HG03342 (cell line): ENCODE measurements at regions not wholly inside any gene's neighbourhood (a gene's known extent, or its start where the extent isn't known, plus 50 kb on each side); places are given as distances from the start of the nearest gene placed in this dataset.

ENCODE experiments used
- ATAC-seq: cut with Tn5 transposase; IDR thresholded peaks from one replicate; pipeline ENCODE4 v1.9.1; 2021; ENCODE audit warnings: mild to moderate bottlenecking, moderate library complexity; ENCODE audit not compliant: unreplicated experiment

GRCh38 chr18:44186001-44186400 lies 494.7 kb upstream of the SETBP1 start:
- no peak for ATAC-seq

- ATAC-seq: no peak
Observed at GRCh38 chr18:44187090-44187489, 493.6 kb upstream of the SETBP1 start.

GRCh38 chr18:44195394-44196140 lies 485.1 kb upstream of the SETBP1 start:
- ATAC-seq: no peak

DNA sequence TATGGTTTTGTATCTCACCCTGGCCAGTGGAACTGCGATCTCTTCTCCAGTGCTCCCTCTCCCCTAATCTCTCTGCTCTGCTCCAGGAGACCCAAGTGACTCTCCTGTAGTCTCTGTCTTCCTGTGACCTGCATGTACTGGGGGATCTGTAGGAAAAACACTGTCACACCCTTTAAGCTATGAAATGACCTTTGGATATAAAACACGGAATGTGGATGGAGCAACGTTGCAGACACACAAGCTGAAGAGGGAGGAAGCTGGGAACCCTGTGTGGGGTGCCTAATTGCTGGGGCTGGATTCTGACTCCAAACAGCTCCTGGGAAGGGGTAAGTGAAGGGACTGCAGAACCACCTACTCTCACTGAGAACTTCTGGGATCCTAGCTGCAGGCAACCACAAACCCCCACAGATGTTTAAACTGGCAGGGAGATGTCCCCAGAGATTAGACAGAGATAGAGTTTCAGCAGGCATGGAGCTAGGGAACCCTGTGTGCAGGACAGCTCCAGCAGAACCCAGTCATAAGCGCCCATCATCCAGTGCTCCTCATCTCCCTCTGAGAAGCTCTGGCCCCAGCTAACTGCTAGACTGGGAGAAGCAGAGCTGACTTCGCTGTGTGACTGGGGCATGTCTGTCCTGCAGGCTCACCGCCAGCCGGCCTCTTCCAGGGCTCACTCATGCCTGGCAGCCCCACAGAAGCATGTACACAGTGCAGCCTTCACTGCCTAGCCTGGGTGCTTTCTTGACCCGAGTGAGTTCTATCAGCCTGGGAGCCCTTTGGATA lies 482.7 kb upstream of the SETBP1 start:
- ATAC-seq: no peak

DNA sequence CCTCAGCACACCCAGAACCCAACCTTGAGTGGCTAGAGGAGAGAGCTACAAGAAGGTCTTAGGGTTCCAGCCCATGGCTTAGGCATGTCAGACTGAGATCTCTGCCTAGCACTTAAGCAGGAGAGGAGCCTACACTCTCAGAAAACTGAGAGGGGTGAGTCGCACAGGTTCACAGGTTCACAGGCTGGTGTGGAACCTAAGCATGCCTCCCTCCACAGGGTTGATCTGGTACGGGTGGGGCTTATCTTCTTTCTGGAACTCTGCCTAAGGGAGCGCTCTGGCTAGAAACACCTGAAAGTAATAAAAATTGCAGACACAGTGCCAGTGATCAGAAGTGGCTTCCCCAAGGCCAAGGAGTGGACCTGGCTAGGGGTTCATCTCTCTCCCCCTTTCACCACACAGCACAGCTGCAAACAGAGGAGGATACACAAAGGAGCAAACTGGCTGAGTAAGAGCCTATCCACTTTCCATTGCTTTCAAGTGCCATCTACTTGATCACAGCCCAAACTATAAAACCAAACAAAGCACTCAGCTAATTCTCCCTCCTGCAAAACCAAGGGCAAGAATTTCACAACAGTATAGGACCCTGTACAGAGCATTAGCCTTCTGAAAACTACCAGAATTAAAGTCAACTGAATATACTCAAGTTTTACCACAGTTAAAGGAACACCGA lies 481.9 kb upstream of the SETBP1 start:
- no peak for ATAC-seq

DNA sequence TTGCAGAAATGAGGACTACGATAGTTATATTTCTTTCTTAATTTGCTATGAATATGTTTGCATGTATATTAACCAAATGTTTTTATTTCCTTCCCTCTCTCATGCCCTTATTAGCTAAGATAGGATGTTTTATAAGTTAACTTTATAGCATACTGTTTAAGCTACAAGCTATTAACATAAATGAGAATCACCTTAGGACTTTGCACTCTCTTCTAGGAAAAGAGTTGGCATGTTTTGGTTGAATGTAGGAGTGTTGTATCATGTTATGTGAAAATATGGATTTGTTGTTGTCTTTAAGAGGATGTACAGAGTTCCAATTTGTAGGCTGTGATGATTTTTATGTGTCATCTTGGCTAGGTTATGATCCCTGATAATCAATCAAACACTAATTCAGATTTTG lies 467.4 kb upstream of the SETBP1 start:
- ATAC-seq: no peak

GRCh38 chr18:44214396-44214795 lies 466.3 kb upstream of the SETBP1 start:
- no peak for ATAC-seq

GRCh38 chr18:44216169-44216568 lies 464.5 kb upstream of the SETBP1 start:
- ATAC-seq: no peak

DNA sequence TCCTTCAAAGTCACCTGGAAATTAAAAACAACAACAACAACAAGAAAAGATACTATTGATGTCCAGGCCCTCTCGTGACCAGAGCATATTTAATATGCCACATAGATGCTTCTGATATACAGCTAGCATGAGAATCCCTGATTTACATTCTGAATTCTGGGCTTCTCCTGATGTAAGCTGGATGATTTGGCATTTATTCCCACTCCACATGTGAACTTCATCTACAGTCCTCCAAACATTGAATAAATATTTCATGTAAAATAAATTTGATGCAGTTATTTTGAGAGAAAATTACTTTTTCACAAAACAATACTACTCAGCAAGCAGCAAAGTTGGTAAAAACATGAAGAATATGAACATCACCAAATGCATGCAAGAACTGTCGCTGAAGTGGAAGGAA lies 453.2 kb upstream of the SETBP1 start:
- no peak for ATAC-seq

DNA sequence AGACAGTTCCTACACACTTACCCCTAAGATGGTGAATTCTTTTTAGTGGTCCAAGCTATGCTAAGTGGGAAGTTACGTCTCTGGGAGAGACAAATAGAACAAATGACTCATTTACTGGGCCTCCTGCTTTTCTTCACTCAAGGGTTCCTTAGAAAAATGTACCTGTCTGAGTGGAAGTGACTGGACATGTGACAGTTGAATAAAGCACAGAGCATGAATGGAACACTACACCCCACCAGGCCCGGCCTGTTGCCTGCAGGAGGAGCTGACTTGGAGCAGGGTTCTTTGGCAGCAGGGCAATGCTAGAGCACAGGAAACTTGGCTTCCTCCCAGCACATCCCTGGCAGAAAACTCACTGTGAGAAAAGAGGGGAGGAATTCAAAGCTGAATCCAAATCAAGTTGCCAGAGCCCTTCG lies 451.0 kb upstream of the SETBP1 start:
- no peak for ATAC-seq

GRCh38 chr18:44231936-44232335 lies 448.8 kb upstream of the SETBP1 start:
- no peak for ATAC-seq

DNA sequence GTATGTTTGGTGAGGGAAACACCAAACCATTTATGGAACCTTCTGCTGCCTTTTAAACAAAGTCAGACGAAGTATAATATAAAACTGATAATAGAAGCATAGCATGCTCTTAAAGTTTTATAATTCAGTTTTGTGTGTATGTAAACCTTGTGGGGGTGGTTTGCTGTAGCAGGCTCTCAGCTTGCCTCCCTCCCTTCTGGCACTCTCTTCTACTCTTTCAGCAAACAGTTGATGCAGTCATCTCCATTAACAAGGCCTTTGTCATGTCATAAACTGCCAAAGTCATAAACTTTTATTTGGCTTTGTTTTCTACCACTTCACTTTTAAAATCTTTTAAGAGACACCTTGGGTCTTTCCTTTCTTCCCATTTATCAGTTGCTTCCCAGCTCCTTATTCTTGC lies 448.2 kb upstream of the SETBP1 start:
- ATAC-seq: no peak

DNA sequence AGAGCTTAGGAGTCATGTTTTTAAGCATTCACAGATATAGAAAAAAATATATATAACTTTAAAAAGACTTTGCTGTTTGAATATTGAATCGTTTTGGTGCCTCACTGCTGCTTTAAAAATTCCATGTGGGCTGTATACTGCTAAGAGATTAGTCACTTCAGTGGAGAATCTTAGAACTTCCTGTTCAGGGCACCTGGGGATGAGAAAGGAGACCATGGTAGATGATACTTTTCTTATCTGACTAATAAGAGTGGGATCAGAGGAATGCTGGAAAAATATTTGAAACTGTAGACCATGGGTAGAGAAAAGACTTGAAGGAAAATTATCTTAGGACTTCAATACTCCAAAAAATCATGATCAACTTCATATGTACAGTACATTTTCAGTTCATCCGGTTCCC lies 442.2 kb upstream of the SETBP1 start:
- ATAC-seq: no peak

DNA sequence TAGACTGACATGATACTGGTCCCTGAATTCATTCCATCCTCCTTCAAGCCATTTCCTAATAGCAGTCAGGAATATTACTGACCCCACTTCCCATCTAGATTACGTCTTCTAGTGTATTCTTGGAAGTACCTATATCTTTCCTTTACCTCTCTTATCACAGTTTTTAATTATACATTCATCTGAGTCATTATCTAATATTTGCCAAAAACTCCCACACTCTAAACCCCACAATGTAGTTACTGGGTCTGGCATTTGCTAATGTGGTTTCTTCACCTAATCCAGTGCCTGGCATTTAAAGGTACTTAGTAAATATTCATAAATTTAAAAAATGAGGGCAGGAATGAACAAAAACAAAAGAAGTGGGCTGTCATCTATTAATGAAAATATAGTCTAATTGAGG lies 441.8 kb upstream of the SETBP1 start:
- ATAC-seq: no peak

DNA sequence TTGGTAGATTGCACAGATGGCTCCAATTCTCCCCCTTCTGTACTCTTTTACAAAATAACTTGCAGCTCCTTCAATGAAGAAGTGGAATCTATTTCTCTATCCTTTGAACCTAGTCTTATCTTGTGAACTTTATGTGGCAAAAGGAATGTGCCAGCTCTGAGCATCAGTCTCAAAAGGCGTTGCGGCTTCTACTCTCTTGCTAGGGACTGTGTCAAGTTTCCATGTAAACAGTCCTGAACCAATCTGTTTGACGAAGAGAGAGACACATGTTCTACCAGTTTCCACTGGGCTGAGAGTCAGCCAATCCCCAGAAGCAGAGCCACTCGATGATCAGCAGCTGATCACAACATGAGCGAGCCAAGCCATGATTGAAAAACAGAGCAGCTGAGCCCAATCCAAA lies 439.7 kb upstream of the SETBP1 start:
- ATAC-seq: no peak

- no peak for ATAC-seq
Observed at GRCh38 chr18:44245019-44245418, 435.7 kb upstream of the SETBP1 start.

DNA sequence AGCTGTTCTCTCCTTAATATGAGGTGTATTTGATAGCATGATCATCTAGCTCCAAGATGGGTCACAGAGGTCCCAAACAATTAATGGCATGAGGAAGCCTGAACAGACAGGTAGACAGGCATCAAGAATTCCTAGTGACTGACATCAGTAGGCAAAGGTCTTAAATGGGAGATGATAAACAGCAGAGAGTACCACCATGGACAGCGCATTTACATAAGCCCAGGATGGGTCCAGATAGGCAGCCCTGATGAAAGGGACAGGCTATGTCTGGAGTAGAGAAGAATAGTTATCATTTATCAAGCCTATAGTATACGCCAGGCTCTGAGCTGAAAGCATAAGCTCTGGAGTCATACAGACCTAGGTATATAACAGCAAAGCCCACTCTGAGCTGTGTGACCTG lies 434.7 kb upstream of the SETBP1 start:
- ATAC-seq: no peak

GRCh38 chr18:44258086-44258485 lies 422.6 kb upstream of the SETBP1 start:
- no peak for ATAC-seq

GRCh38 chr18:44258576-44258975 lies 422.1 kb upstream of the SETBP1 start:
- ATAC-seq: no peak

GRCh38 chr18:44259610-44260009 lies 421.1 kb upstream of the SETBP1 start:
- ATAC-seq: no peak

GRCh38 chr18:44265437-44265836 lies 415.3 kb upstream of the SETBP1 start:
- ATAC-seq: no peak

- no peak for ATAC-seq
Observed at GRCh38 chr18:44273298-44273697, 407.4 kb upstream of the SETBP1 start.
